Thoracic aorta (tissue), 2 donors: ENCODE measurements at regions not wholly inside any gene's neighbourhood (a gene's known extent, or its start where the extent isn't known, plus 50 kb on each side); places are given as distances from the start of the nearest gene placed in this dataset.

Source experiments
- ATAC-seq: fragments of 150-250 bp; one replicate; pipeline ENCODE4 v1.8.0; 2017; ENCODE audit warnings: low read depth; ENCODE audit not compliant: insufficient number of reproducible peaks, low FRiP score
- DNase-seq: peaks from one replicate; pipeline ENCODE4 v3.0.0-alpha.2; 2020; ENCODE audit warnings: low spot score
- H3K27ac ChIP-seq, 2 donors: fragments of 200-600 bp; sonication (generic); 1 replicate in 1 of 2; 2 replicates in 1 of 2; pipeline ENCODE4 v1.5.1; 2016; ENCODE audit warnings: mild to moderate bottlenecking in 2 of 2, moderate library complexity in 2 of 2
- H3K27me3 ChIP-seq: fragments of 200-600 bp; sonication (generic); replicated peaks from 2 replicates; pipeline ENCODE4 v1.6.0; 2016; ENCODE audit warnings: mild to moderate bottlenecking; ENCODE audit not compliant: insufficient read depth
- H3K36me3 ChIP-seq: fragments of 200-600 bp; sonication (generic); one replicate; pipeline ENCODE4 v1.5.1; 2016
- H3K4me1 ChIP-seq, 2 donors: fragments of 200-600 bp; sonication (generic); 1 replicate in 1 of 2; 2 replicates in 1 of 2; pipeline versions ENCODE4 v1.5.1 to v1.6.0; 2016; ENCODE audit warnings: low read depth in 2 of 2, mild to moderate bottlenecking in 1 of 2; ENCODE audit not compliant: control insufficient read depth in 1 of 2
- H3K4me3 ChIP-seq: fragments of 200-600 bp; sonication (generic); 2 replicates; pipeline ENCODE4 v1.5.1; 2016; ENCODE audit warnings: mild to moderate bottlenecking
- H3K9me3 ChIP-seq: fragments of 200-600 bp; sonication (generic); 2 replicates; pipeline ENCODE4 v1.5.1; 2016
- TF ChIP-seq, protein P1 (sequence below): fragments of 200-600 bp; sonication (generic); IDR thresholded peaks from one replicate; pipeline ENCODE4 v1.5.1; 2019; ENCODE audit warnings: antibody characterized with exemption

DNA sequence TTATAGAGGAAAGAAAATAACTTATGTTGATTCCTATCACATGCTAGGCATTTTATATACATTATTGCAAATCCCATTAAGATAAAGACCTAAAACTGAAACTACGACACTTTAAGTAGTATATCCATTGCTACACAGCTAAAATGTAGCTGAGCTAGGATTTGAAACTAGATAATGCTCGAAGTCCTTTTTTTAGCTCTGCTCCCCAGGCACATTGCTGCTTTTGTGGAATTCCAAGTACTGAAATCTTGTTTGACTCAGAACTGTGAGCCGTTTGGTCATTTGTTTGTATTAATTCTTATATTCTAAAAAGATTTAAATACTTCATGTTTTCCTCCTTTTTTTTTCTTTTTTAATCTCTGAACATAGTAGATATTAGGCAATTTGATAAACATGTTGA is 644.8 kb downstream of the HACE1 start:
- Histone ChIP-seq H3K4me1 (peaks cover 0 to 4% of the 10 kb centered on the region in 2 donors), H3K9me3 (no peaks in the 10 kb centered on the region), H3K36me3 (no peaks in the 10 kb centered on the region), H3K4me3 (no peak overlapping the region), H3K27ac (no peak overlapping the region), H3K27me3 (no peaks in the 10 kb centered on the region)
- DNase-seq: no peak
- TF ChIP-seq, protein P1, sequence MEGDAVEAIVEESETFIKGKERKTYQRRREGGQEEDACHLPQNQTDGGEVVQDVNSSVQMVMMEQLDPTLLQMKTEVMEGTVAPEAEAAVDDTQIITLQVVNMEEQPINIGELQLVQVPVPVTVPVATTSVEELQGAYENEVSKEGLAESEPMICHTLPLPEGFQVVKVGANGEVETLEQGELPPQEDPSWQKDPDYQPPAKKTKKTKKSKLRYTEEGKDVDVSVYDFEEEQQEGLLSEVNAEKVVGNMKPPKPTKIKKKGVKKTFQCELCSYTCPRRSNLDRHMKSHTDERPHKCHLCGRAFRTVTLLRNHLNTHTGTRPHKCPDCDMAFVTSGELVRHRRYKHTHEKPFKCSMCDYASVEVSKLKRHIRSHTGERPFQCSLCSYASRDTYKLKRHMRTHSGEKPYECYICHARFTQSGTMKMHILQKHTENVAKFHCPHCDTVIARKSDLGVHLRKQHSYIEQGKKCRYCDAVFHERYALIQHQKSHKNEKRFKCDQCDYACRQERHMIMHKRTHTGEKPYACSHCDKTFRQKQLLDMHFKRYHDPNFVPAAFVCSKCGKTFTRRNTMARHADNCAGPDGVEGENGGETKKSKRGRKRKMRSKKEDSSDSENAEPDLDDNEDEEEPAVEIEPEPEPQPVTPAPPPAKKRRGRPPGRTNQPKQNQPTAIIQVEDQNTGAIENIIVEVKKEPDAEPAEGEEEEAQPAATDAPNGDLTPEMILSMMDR: no peak
- ATAC-seq: no peak

DNA sequence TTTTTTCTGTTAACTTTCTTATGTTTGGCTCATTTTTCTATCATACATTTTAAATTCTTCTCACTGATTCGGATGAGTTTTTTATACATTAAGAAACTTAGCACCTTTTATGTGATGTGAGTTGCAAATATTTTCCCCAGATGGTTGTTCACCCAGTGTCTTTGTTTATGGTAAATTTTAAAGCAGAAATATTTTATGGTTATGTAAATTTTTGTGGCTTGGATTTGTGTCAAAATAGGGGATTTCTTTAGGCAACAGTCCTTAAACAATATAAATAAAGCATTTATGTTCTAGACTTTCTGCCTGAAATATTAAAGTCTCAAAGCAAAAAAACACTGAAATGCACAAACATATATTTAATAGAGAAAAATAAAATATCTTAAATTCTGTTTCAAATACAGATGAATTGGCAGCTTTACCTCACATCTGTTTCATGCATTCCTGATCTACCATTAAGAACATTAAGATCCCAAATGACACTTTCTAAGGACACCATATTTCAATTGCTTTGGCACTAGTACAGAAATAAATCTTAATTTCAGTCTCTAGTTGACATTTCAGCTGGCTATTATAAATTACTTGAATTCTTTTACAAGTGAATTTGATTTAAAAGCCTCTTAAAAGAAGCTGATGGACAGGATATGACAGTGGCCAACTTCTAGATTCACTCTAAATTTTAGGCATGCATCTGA is 646.6 kb downstream of the HACE1 start:
- H3K27me3 ChIP-seq: no peaks in the 10 kb centered on the region
- no peaks in the 10 kb centered on the region for H3K9me3 ChIP-seq
- no peak overlapping the region for H3K27ac ChIP-seq
- H3K36me3 ChIP-seq: no peaks in the 10 kb centered on the region
- ATAC-seq (no peak), DNase-seq (no peak)
- peaks cover 0 to 4% of the 10 kb centered on the region in 2 donors for H3K4me1 ChIP-seq
- TF ChIP-seq, protein P1: no peak
- no peak overlapping the region for H3K4me3 ChIP-seq

DNA sequence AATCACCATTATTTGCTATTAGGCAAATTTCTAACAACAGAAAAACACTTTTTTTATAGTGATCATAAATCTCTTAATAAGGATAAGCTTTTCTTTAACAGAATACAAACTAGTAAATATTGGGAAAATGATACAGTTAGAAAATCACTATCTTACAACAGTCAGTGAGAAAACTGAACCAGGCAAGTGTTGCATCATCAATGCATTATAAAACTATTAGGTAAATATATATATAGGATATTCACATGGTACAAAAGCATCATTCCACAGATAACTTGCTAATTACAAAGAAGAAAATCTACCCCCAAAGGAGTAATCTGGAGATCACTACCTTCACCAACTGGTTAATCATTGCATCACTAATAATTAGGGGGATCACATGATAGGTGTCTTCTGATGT is 652.1 kb downstream of the HACE1 start:
- no peaks in the 10 kb centered on the region for H3K4me1 ChIP-seq
- no peak overlapping the region for H3K27ac ChIP-seq
- H3K36me3 ChIP-seq: no peaks in the 10 kb centered on the region
- H3K9me3 ChIP-seq: no peaks in the 10 kb centered on the region
- TF ChIP-seq, protein P1: no peak
- ATAC-seq (no peak), DNase-seq (no peak)
- H3K4me3 ChIP-seq: no peak overlapping the region
- H3K27me3 ChIP-seq: no peaks in the 10 kb centered on the region

DNA sequence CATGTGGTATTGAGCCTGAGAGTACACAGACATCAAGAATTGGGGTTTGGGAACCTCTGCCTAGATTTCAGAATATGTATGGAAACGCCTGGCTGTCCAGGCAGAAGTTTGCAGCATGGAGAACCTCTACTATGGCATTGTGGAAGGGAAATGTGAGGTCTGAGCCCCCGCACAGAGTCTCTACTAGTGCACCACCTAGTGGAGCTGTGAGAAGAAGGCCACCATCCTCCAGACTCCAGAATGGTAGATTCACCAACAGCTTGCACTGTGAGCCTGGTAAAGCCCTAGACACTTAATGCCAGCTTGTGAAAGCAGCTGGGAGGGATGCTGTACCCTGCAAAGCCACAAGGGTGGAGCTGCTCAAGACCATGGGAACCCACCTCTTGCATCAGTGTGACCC is 658.2 kb downstream of the HACE1 start:
- Histone ChIP-seq H3K27ac (no peak overlapping the region), H3K36me3 (no peaks in the 10 kb centered on the region), H3K9me3 (peaks cover 3% of the 10 kb centered on the region), H3K27me3 (no peaks in the 10 kb centered on the region), H3K4me3 (no peak overlapping the region), H3K4me1 (no peaks in the 10 kb centered on the region)
- no peak for ATAC-seq
- DNase-seq: no peak
- TF ChIP-seq, protein P1: no peak

DNA sequence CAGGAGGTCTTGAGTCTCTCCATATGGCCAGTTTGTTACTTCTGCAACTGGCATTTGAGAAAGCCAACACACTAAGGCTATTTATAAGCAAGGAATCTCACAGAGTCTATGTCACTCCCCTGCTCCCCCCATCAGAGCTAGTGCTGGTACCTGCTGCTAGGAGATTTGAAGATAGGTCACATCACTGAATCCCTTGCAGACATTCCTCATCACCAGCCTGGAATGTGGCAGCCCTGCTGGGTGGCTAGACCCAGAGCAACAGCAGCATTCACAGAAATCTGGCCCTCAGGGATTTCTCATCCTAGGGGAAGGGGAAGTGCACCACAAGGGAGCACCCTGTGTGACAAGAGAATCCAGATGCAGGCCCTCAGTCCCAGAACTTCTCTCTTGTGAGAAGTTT is 672.1 kb downstream of the HACE1 start:
- Histone ChIP-seq H3K36me3 (no peaks in the 10 kb centered on the region), H3K9me3 (peaks cover 4% of the 10 kb centered on the region), H3K4me3 (no peak overlapping the region), H3K27ac (no peak overlapping the region), H3K4me1 (no peaks in the 10 kb centered on the region), H3K27me3 (no peaks in the 10 kb centered on the region)
- TF ChIP-seq, protein P1: no peak
- ATAC-seq (no peak), DNase-seq (no peak)
